Cardiac muscle cell (in vitro differentiated cells and primary cell): ENCODE measurements at regions not wholly inside any gene's neighbourhood (a gene's known extent, or its start where the extent isn't known, plus 50 kb on each side); places are given as distances from the start of the nearest gene placed in this dataset.
A peak's percentile ranks its signal among the peaks of the same experiment; 100 is the strongest.

Experiments used
- DNase-seq, 2 donors: peaks; one replicate each; pipeline versions ENCODE4 v3.0.0 to v3.0.0-alpha.2; 2010 to 2017; ENCODE audit warnings: low read depth in 1 of 2, low spot score in 1 of 2
- H3K27ac ChIP-seq: fragments of 200-600 bp; sonication (generic); 2 replicates; pipeline ENCODE4 v1.5.1; 2016
- H3K27me3 ChIP-seq: fragments of 200-600 bp; sonication (generic); 2 replicates; pipeline ENCODE4 v1.6.0; 2016; ENCODE audit warnings: control low read depth
- H3K36me3 ChIP-seq: fragments of 200-600 bp; sonication (generic); 2 replicates; pipeline ENCODE4 v1.5.1; 2016; ENCODE audit warnings: control low read depth
- H3K4me1 ChIP-seq: fragments of 200-600 bp; sonication (generic); 2 replicates; pipeline ENCODE4 v1.8.1; 2017; ENCODE audit warnings: low read depth, mild to moderate bottlenecking, mixed run types
- H3K4me3 ChIP-seq: fragments of 200-600 bp; sonication (generic); 2 replicates; pipeline ENCODE4 v1.5.1; 2016; ENCODE audit warnings: mild to moderate bottlenecking
- H3K9me3 ChIP-seq: fragments of 200-600 bp; sonication (generic); 2 replicates; pipeline ENCODE4 v1.5.1; 2017; ENCODE audit warnings: low read depth, mild to moderate bottlenecking, control low read depth
- TF ChIP-seq, protein P1 (sequence below): IDR thresholded peaks from 2 replicates; pipeline ENCODE4 v1.5.1; 2012; ENCODE audit warnings: low read depth, mild to moderate bottlenecking, low read length

DNA sequence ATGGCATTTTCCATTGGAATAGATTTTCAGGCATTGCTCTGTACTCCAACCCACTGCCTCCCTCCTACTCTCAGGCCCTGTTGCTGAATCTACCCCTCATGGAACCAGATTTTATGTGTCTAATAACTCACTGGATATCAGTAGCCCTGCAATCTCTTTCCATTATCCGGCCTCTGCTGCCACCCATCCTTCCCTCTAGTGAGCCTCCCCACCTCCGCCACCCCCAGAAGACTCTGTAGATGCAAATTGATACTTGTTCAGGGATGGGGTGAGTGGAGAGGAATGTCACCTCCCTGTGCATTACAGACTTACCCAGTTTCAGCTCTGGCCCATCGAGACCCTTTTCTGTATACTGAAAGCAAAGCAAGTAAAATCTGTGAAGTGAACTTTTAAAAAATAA, 52.3 kb upstream of the PHYHIPL start:
- DNase-seq = no peak
- Histone ChIP-seq H3K9me3 (no peaks in the 10 kb centered on the region), H3K4me3 (no peak overlapping the region), H3K27ac (no peak overlapping the region), H3K4me1 (peaks cover 22% of the 10 kb centered on the region), H3K27me3 (no peaks in the 10 kb centered on the region), H3K36me3 (no peaks in the 10 kb centered on the region)
- TF ChIP-seq, protein P1, sequence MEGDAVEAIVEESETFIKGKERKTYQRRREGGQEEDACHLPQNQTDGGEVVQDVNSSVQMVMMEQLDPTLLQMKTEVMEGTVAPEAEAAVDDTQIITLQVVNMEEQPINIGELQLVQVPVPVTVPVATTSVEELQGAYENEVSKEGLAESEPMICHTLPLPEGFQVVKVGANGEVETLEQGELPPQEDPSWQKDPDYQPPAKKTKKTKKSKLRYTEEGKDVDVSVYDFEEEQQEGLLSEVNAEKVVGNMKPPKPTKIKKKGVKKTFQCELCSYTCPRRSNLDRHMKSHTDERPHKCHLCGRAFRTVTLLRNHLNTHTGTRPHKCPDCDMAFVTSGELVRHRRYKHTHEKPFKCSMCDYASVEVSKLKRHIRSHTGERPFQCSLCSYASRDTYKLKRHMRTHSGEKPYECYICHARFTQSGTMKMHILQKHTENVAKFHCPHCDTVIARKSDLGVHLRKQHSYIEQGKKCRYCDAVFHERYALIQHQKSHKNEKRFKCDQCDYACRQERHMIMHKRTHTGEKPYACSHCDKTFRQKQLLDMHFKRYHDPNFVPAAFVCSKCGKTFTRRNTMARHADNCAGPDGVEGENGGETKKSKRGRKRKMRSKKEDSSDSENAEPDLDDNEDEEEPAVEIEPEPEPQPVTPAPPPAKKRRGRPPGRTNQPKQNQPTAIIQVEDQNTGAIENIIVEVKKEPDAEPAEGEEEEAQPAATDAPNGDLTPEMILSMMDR = no peak

DNA sequence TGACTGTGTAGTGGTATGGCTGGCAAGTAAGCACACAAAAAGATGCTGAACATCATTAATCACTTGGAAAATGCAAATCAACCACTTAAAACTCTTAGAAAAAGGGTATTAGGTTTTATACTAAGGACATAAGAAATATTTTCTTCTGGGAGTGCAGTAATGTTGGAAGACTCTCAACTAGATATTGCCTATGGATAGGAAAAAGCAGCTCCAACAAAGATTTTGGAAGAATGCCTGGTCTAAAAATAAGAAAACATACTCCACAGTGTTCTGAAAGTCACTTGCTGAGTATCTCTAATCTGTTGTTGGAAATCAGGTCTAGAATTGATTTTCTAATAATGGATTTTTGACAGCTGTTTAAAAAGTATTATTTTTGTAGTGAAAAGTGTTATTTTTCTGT, 50.8 kb upstream of the PHYHIPL start:
- H3K9me3 ChIP-seq = no peaks in the 10 kb centered on the region
- no peaks in the 10 kb centered on the region for H3K36me3 ChIP-seq
- no peak overlapping the region for H3K27ac ChIP-seq
- TF ChIP-seq, protein P1 = no peak
- no peak overlapping the region for H3K4me3 ChIP-seq
- no peak for DNase-seq
- H3K4me1 ChIP-seq = peaks cover 22% of the 10 kb centered on the region
- H3K27me3 ChIP-seq = no peaks in the 10 kb centered on the region

DNA sequence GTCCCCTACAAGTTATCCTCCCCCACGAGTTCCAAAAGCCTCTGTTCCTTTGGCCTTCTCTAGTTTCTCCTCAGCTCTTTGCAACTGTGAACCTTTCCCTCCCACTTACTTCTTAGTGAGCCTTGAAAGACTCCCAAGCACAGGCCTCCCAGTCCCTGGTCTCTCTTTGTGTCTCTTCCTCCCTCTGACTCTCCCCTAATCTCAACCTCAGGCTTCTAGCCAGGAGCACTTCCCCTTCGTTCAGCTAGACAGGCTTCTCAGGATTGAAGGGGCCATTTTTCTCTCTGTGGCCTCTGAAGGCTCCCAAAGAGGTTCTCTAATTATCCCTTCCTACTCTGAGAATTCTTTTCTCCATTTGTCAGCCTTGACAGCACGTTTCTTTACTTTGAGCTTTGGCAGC, 50.2 kb upstream of the PHYHIPL start:
- peak overlapping the region; percentile 53 for H3K27ac ChIP-seq
- no peaks in the 10 kb centered on the region for H3K27me3 ChIP-seq
- TF ChIP-seq, protein P1 = no peak
- peaks cover 22% of the 10 kb centered on the region for H3K4me1 ChIP-seq
- H3K9me3 ChIP-seq = no peaks in the 10 kb centered on the region
- DNase-seq = peak; percentile 5 to 7
- no peak overlapping the region for H3K4me3 ChIP-seq
- no peaks in the 10 kb centered on the region for H3K36me3 ChIP-seq
